ENCODE measurements at regions not wholly inside any gene's neighbourhood (a gene's known extent, or its start where the extent isn't known, plus 50 kb on each side); places are given as distances from the start of the nearest gene placed in this dataset.

DNA sequence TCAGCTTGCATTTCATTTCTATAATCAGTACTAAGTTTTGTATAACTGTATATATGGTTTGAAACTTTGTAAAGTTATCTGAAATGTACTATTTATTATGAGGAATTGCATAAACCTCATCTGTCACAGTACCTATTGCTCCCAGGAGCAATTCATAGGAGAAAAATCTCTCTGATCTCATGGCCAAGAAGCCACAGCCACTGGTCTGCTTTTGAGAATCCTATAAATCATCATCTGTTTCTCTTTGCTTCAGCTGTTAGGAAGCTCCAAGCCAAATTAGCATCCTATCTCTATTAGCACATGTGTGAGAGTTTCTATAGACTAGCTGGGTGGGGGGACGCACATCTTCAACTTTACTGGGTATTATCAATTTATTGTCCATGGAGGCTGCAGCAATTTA lies 210.3 kb downstream of the CYP26B1 start:
- TF ChIP-seq POLR2AphosphoS5 (IDR thresholded peaks at IDR 0.05) (no peak), CTCF (IDR thresholded peaks at IDR 0.05; ENCODE audit: poor library complexity, severe bottlenecking) (no peak), RAD21 (conservative IDR thresholded peaks at IDR 0.05) (no peak), EZH2 (IDR thresholded peaks at IDR 0.05; ENCODE audit: borderline replicate concordance, insufficient read depth, low read length, poor library complexity, severe bottlenecking) (no peak), SMC3 (conservative IDR thresholded peaks at IDR 0.05; ENCODE audit: poor library complexity) (no peak), TAF1 (IDR thresholded peaks at IDR 0.05; ENCODE audit: low read depth) (no peak)
- TF ChIP-seq, protein P1, sequence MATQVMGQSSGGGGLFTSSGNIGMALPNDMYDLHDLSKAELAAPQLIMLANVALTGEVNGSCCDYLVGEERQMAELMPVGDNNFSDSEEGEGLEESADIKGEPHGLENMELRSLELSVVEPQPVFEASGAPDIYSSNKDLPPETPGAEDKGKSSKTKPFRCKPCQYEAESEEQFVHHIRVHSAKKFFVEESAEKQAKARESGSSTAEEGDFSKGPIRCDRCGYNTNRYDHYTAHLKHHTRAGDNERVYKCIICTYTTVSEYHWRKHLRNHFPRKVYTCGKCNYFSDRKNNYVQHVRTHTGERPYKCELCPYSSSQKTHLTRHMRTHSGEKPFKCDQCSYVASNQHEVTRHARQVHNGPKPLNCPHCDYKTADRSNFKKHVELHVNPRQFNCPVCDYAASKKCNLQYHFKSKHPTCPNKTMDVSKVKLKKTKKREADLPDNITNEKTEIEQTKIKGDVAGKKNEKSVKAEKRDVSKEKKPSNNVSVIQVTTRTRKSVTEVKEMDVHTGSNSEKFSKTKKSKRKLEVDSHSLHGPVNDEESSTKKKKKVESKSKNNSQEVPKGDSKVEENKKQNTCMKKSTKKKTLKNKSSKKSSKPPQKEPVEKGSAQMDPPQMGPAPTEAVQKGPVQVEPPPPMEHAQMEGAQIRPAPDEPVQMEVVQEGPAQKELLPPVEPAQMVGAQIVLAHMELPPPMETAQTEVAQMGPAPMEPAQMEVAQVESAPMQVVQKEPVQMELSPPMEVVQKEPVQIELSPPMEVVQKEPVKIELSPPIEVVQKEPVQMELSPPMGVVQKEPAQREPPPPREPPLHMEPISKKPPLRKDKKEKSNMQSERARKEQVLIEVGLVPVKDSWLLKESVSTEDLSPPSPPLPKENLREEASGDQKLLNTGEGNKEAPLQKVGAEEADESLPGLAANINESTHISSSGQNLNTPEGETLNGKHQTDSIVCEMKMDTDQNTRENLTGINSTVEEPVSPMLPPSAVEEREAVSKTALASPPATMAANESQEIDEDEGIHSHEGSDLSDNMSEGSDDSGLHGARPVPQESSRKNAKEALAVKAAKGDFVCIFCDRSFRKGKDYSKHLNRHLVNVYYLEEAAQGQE (IDR thresholded peaks at IDR 0.05; ENCODE audit: borderline replicate concordance), result no peak

All from neural cell (in vitro differentiated cells).